Thyroid gland (tissue), 4 donors: ENCODE measurements at regions not wholly inside any gene's neighbourhood (a gene's known extent, or its start where the extent isn't known, plus 50 kb on each side); places are given as distances from the start of the nearest gene placed in this dataset.
"Not testable (repeated sequence)": the region's sequence is repeated elsewhere in the genome, so short reads cannot be mapped to it uniquely, and the experiment has no call there.

Experiments
- POLR2A ChIP-seq, 2 donors: fragments of 450-650 bp; IDR thresholded peaks; one replicate each; pipeline ENCODE4 v1.6.1; 2017; ENCODE audit warnings: antibody characterized with exemption in 2 of 2, mild to moderate bottlenecking in 2 of 2, moderate library complexity in 1 of 2
- TF ChIP-seq, protein P1 (sequence below), 6 experiments: fragments of 200-600 bp in 3 of 6; fragments of 450-650 bp in 3 of 6; sonication (generic) in 3 of 6; IDR thresholded peaks; one replicate each; pipeline ENCODE4 v1.5.1; 2016 to 2019; ENCODE audit warnings: antibody characterized with exemption in 6 of 6, mild to moderate bottlenecking in 2 of 6, inconsistent platforms in 1 of 6, moderate library complexity in 1 of 6

DNA sequence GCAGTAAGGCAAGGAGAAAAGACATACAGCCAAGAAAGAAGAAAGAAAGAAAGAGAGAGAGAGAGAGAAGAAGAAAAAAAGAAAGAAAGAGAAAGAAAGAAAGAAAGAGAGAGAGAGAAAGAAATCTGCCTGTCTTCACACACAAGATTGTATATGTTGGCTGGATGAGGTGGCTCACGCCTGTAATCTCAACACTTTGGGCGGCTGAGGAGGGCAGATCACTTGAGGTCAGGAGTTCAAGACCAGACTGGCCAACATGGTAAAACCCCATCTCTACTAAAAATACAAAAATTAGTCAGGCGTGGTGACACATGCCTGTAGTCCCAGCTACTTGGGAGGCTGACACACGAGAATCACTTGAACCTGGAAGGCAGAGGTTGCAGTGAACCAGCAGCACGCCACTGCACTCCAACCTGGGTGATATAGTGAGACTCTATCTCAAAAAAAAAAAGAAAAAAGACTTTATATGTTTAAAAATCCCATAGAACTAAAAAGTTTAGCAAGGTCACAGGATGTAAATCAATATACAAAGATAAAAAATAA, 89.0 kb downstream of the C9orf50 start:
- TF ChIP-seq, protein P1, sequence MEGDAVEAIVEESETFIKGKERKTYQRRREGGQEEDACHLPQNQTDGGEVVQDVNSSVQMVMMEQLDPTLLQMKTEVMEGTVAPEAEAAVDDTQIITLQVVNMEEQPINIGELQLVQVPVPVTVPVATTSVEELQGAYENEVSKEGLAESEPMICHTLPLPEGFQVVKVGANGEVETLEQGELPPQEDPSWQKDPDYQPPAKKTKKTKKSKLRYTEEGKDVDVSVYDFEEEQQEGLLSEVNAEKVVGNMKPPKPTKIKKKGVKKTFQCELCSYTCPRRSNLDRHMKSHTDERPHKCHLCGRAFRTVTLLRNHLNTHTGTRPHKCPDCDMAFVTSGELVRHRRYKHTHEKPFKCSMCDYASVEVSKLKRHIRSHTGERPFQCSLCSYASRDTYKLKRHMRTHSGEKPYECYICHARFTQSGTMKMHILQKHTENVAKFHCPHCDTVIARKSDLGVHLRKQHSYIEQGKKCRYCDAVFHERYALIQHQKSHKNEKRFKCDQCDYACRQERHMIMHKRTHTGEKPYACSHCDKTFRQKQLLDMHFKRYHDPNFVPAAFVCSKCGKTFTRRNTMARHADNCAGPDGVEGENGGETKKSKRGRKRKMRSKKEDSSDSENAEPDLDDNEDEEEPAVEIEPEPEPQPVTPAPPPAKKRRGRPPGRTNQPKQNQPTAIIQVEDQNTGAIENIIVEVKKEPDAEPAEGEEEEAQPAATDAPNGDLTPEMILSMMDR (IDR thresholded peaks at IDR 0.05): not testable (repeated sequence)
- not testable (repeated sequence) for TF ChIP-seq POLR2A (IDR thresholded peaks at IDR 0.05)
